Panc1 (cell line): ENCODE measurements at regions not wholly inside any gene's neighbourhood (a gene's known extent, or its start where the extent isn't known, plus 50 kb on each side); places are given as distances from the start of the nearest gene placed in this dataset.

Experiments used
- ATAC-seq: fragments of 200-7000 bp; cut with Tn5 transposase; 2 replicates; pipeline ENCODE4 v1.9.1; 2020; ENCODE audit warnings: mild to moderate bottlenecking, moderate library complexity
- BruUV-seq: library from RNA; stranded (reverse); fragments of 400-500 nt; replicated peaks from 2 replicates; lab custom pipeline; 2021; lab: Mats Ljungman, UMichigan
- CTCF ChIA-PET: fragments of 300-600 bp; sonication (Branson Sonifier 250); formaldehyde crosslinking; loops from one replicate; lab custom pipeline; 2022; ENCODE audit warnings: antibody characterized with exemption; lab: Charles Lee
- POLR2A ChIA-PET: fragments of 300-600 bp; sonication (Branson Sonifier 250); formaldehyde crosslinking; loops from one replicate; lab custom pipeline; 2022; ENCODE audit warnings: antibody characterized with exemption; lab: Charles Lee
- DNase-seq: peaks from one replicate; pipeline ENCODE4 v3.0.0-alpha.2; 2010; ENCODE audit warnings: low read depth, low spot score
- H3K27ac ChIP-seq: 2 replicates; pipeline ENCODE4 v1.5.1; 2011; ENCODE audit warnings: mild to moderate bottlenecking, low read length, inconsistent platforms
- H3K27me3 ChIP-seq: fragments of 200-500 bp; sonication (Bioruptor generic); 2 replicates; pipeline ENCODE4 v1.6.0; 2014; ENCODE audit warnings: low read length, inconsistent platforms; ENCODE audit not compliant: control insufficient read depth, insufficient read depth
- H3K36me3 ChIP-seq: fragments of 200-500 bp; sonication (Bioruptor generic); 2 replicates; pipeline ENCODE4 v1.5.1; 2014; ENCODE audit warnings: inconsistent platforms, mild to moderate bottlenecking, low read length, moderate library complexity; ENCODE audit not compliant: control insufficient read depth, insufficient read depth
- H3K4me1 ChIP-seq: 2 replicates; pipeline ENCODE4 v1.5.1; 2011; ENCODE audit warnings: inconsistent platforms, mild to moderate bottlenecking, low read length, moderate library complexity; ENCODE audit not compliant: control insufficient read depth, insufficient read depth
- H3K4me3 ChIP-seq, 2 experiments: 2 replicates each; pipeline ENCODE4 v1.5.1; 2011 to 2012; ENCODE audit warnings: low read depth in 2 of 2, low read length in 2 of 2, mild to moderate bottlenecking in 2 of 2, inconsistent platforms in 1 of 2, moderate library complexity in 1 of 2
- H3K9me3 ChIP-seq: fragments of 200-500 bp; sonication (Bioruptor generic); 2 replicates; pipeline ENCODE4 v1.5.1; 2014; ENCODE audit warnings: low read depth, mild to moderate bottlenecking, inconsistent platforms, low read length, moderate library complexity; ENCODE audit not compliant: control insufficient read depth, insufficient read depth
- POLR2AphosphoS5 ChIP-seq: IDR thresholded peaks from 2 replicates; pipeline ENCODE4 v1.6.1; 2012; ENCODE audit warnings: mild to moderate bottlenecking, low read depth, low read length, moderate library complexity
- SIN3A ChIP-seq: IDR thresholded peaks from 2 replicates; pipeline ENCODE4 v1.6.1; 2012; ENCODE audit warnings: low read depth, mild to moderate bottlenecking, low read length, moderate library complexity, borderline replicate concordance; ENCODE audit not compliant: insufficient read depth
- TCF7L2 ChIP-seq: IDR thresholded peaks from 2 replicates; pipeline ENCODE4 v1.6.1; 2011; ENCODE audit warnings: mild to moderate bottlenecking, low read depth, low read length, inconsistent platforms
- in situ Hi-C: cut with HindIII; loops from 2 replicates; pipeline ENCODE4 v1.10.0; 2016; ENCODE audit warnings: low sequenced_read_pairs, low pct_unique_long_range_greater_than_20kb
- intact Hi-C: fragments of 100-400 bp; cut with micrococcal nuclease; formaldehyde crosslinking; loops from one replicate; pipeline ENCODE4 v1.10.0; 2022; ENCODE audit not compliant: unreplicated experiment
- TF ChIP-seq, protein P1 (sequence below), 2 experiments: IDR thresholded peaks; 2 replicates each; pipeline ENCODE4 v1.6.1; 2011 to 2012; ENCODE audit warnings: low read depth in 2 of 2, control low read depth in 1 of 2, low read length in 1 of 2, mild to moderate bottlenecking in 1 of 2, moderate library complexity in 1 of 2; ENCODE audit not compliant: insufficient read depth in 1 of 2
- TF ChIP-seq, protein P2 (sequence below): fragments of 450-650 bp; IDR thresholded peaks from 2 replicates; pipeline ENCODE4 v1.5.1; 2017; ENCODE audit warnings: mild to moderate bottlenecking

DNA sequence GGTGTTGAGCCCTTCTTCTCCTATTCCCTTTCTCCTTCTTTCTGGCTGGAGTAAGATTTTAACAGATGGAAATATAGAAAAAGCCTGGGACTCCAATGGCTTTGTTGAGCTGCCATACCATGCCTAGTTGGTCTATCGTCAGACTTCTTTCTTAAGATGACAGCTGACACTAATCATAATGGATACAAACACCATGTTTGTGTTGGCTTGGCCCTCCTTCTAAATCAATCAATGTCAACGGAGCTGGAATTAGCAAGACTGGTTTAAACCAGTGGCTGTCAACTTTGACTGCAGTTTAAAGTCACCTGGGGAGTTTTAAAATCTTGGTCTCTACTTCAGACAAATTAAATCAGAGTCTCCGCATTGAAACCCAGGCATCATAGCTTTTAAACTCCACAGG, 264.5 kb upstream of the PRR16 start:
- Histone ChIP-seq H3K4me3 (no peak overlapping the region), H3K36me3 (no peaks in the 10 kb centered on the region), H3K27ac (no peak overlapping the region), H3K4me1 (no peaks in the 10 kb centered on the region), H3K27me3 (no peaks in the 10 kb centered on the region), H3K9me3 (no peaks in the 10 kb centered on the region)
- BruUV-seq = no TSS peak
- CTCF ChIA-PET = no interaction called here
- in situ Hi-C loops (no loop called here), intact Hi-C loops (no loop called here)
- POLR2A ChIA-PET = no interaction called here
- ATAC-seq = no peak
- TF ChIP-seq TCF7L2 (no peak), SIN3A (no peak), POLR2AphosphoS5 (no peak)
- TF ChIP-seq, protein P1, sequence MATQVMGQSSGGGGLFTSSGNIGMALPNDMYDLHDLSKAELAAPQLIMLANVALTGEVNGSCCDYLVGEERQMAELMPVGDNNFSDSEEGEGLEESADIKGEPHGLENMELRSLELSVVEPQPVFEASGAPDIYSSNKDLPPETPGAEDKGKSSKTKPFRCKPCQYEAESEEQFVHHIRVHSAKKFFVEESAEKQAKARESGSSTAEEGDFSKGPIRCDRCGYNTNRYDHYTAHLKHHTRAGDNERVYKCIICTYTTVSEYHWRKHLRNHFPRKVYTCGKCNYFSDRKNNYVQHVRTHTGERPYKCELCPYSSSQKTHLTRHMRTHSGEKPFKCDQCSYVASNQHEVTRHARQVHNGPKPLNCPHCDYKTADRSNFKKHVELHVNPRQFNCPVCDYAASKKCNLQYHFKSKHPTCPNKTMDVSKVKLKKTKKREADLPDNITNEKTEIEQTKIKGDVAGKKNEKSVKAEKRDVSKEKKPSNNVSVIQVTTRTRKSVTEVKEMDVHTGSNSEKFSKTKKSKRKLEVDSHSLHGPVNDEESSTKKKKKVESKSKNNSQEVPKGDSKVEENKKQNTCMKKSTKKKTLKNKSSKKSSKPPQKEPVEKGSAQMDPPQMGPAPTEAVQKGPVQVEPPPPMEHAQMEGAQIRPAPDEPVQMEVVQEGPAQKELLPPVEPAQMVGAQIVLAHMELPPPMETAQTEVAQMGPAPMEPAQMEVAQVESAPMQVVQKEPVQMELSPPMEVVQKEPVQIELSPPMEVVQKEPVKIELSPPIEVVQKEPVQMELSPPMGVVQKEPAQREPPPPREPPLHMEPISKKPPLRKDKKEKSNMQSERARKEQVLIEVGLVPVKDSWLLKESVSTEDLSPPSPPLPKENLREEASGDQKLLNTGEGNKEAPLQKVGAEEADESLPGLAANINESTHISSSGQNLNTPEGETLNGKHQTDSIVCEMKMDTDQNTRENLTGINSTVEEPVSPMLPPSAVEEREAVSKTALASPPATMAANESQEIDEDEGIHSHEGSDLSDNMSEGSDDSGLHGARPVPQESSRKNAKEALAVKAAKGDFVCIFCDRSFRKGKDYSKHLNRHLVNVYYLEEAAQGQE (IDR thresholded peaks at IDR 0.05; ENCODE audit: insufficient read depth in 1 of 2, low read depth in 2 of 2, low read length in 1 of 2) = no peak
- TF ChIP-seq, protein P2, sequence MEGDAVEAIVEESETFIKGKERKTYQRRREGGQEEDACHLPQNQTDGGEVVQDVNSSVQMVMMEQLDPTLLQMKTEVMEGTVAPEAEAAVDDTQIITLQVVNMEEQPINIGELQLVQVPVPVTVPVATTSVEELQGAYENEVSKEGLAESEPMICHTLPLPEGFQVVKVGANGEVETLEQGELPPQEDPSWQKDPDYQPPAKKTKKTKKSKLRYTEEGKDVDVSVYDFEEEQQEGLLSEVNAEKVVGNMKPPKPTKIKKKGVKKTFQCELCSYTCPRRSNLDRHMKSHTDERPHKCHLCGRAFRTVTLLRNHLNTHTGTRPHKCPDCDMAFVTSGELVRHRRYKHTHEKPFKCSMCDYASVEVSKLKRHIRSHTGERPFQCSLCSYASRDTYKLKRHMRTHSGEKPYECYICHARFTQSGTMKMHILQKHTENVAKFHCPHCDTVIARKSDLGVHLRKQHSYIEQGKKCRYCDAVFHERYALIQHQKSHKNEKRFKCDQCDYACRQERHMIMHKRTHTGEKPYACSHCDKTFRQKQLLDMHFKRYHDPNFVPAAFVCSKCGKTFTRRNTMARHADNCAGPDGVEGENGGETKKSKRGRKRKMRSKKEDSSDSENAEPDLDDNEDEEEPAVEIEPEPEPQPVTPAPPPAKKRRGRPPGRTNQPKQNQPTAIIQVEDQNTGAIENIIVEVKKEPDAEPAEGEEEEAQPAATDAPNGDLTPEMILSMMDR = no peak
- DNase-seq = no peak

DNA sequence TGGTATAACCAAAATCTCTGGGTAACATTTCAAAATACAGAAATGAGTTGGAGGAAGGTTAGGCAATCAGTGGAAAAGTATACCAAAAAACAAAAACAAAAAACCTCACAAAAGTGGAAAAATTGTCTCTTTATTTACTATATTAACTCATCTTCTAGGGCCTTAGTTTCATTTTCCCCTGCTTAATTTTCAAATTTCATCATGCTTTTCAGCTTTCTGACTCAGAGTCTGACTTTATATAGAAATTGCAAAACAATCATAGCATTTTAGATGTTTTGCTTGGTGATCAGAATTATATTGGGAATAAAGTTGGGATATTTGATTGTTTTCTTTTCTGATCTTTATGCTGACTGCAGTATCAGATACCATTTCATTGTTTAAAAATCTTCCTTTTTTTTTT, 257.0 kb upstream of the PRR16 start:
- ChIA-PET POLR2A (no interaction called here), CTCF (no interaction called here)
- Histone ChIP-seq H3K27me3 (no peaks in the 10 kb centered on the region), H3K4me3 (no peak overlapping the region), H3K9me3 (0 out of 2 replicates have a peak, but pooled peaks cover 3% of the 10 kb centered on the region), H3K36me3 (no peaks in the 10 kb centered on the region), H3K4me1 (no peaks in the 10 kb centered on the region), H3K27ac (no peak overlapping the region)
- ATAC-seq (no peak), DNase-seq (no peak)
- no TSS peak for BruUV-seq
- in situ Hi-C loops (no loop called here), intact Hi-C loops (no loop called here)
- no peak for TF ChIP-seq TCF7L2
- TF ChIP-seq, protein P1 (IDR thresholded peaks at IDR 0.05; ENCODE audit: insufficient read depth in 1 of 2, low read depth in 2 of 2, low read length in 1 of 2) = no peak
- no peak for TF ChIP-seq POLR2AphosphoS5
- TF ChIP-seq, protein P2 = no peak
- TF ChIP-seq SIN3A = no peak
